H1 (cell line): ENCODE measurements at regions not wholly inside any gene's neighbourhood (a gene's known extent, or its start where the extent isn't known, plus 50 kb on each side); places are given as distances from the start of the nearest gene placed in this dataset.

Source experiments
- CTCF ChIA-PET: fragments of 300-600 bp; sonication (Branson Sonifier 250); formaldehyde crosslinking; loops from one replicate; lab custom pipeline; 2021; ENCODE audit not compliant: partially characterized antibody; lab: Charles Lee
- POLR2A ChIA-PET: fragments of 300-600 bp; sonication (Branson Sonifier 250); formaldehyde crosslinking; loops from one replicate; lab custom pipeline; 2021; ENCODE audit warnings: inconsistent platforms; ENCODE audit not compliant: partially characterized antibody; lab: Charles Lee
- DNase-seq, 2 experiments: peaks; one replicate each; pipeline versions ENCODE4 v3.0.0 to v3.0.0-alpha.2; 2010 to 2022; ENCODE audit warnings: low spot score in 2 of 2, low read depth in 1 of 2, mixed read lengths in 1 of 2
- FAIRE-seq: peaks from 2 replicates; lab custom pipeline; 2011; peaks lifted over from hg19 to GRCh38; lab: Jason Lieb, UNC
- H2AFZ ChIP-seq: 2 replicates; pipeline ENCODE4 v1.8.1; 2012; ENCODE audit warnings: low read length, inconsistent platforms
- H2AK5ac ChIP-seq: 2 replicates; pipeline ENCODE4 v1.6.1; 2013; ENCODE audit warnings: low read depth, low read length
- H2BK120ac ChIP-seq: replicated peaks from 2 replicates; pipeline ENCODE3; 2013; ENCODE audit warnings: low read depth, low read length, inconsistent platforms
- H2BK12ac ChIP-seq: 2 replicates; pipeline ENCODE4 v1.6.1; 2013; ENCODE audit warnings: low read depth, low read length
- H2BK15ac ChIP-seq: 2 replicates; pipeline ENCODE4 v1.6.1; 2013; ENCODE audit warnings: low read length
- H2BK20ac ChIP-seq: 2 replicates; pipeline ENCODE4 v1.6.1; 2013; ENCODE audit warnings: low read length
- H2BK5ac ChIP-seq: 2 replicates; pipeline ENCODE4 v1.6.1; 2013; ENCODE audit warnings: low read depth, low read length
- H3K14ac ChIP-seq: 2 replicates; pipeline ENCODE4 v1.6.1; 2013; ENCODE audit warnings: inconsistent platforms; ENCODE audit not compliant: insufficient read length
- H3K18ac ChIP-seq: 2 replicates; pipeline ENCODE4 v1.6.1; 2013; ENCODE audit warnings: low read length; ENCODE audit errors: extremely low read depth
- H3K23ac ChIP-seq: 2 replicates; pipeline ENCODE4 v1.6.1; 2013; ENCODE audit warnings: inconsistent platforms; ENCODE audit not compliant: insufficient read length
- H3K23me2 ChIP-seq: 2 replicates; pipeline ENCODE4 v1.6.1; 2013; ENCODE audit warnings: low read depth, low read length
- H3K27ac ChIP-seq: 2 replicates; pipeline ENCODE4 v1.6.1; 2011; ENCODE audit warnings: low read depth, low read length, inconsistent platforms
- H3K27me3 ChIP-seq, 4 experiments: replicated peaks in 1 of 4; 1 replicate in 1 of 4; 2 replicates in 3 of 4; pipeline versions ENCODE4 v1.6.1 to v1.8.1; 2011 to 2013; ENCODE audit warnings: low read length in 3 of 4, mild to moderate bottlenecking in 3 of 4, inconsistent platforms in 2 of 4, mixed read lengths in 2 of 4, moderate library complexity in 1 of 4; ENCODE audit not compliant: control insufficient read depth in 3 of 4, insufficient read depth in 3 of 4; ENCODE audit errors: extremely low read depth in 1 of 4
- H3K36me3 ChIP-seq, 4 experiments: 2 replicates each; pipeline versions ENCODE4 v1.6.1 to v1.8.1; 2011 to 2013; ENCODE audit warnings: mild to moderate bottlenecking in 4 of 4, low read length in 3 of 4, moderate library complexity in 2 of 4, control low read depth in 1 of 4, inconsistent platforms in 1 of 4; ENCODE audit not compliant: insufficient read depth in 4 of 4, control insufficient read depth in 2 of 4
- H3K4ac ChIP-seq: replicated peaks from 2 replicates; pipeline ENCODE3; 2013; ENCODE audit warnings: low read length, low read depth, mixed read lengths, inconsistent platforms; ENCODE audit not compliant: insufficient read length
- H3K4me1 ChIP-seq, 4 experiments: replicated peaks in 1 of 4; 1 replicate in 1 of 4; 2 replicates in 3 of 4; pipeline versions ENCODE4 v1.6.1 to v1.8.1; 2011 to 2013; ENCODE audit warnings: low read length in 3 of 4, inconsistent platforms in 2 of 4, mixed read lengths in 1 of 4; ENCODE audit not compliant: insufficient read depth in 4 of 4, control insufficient read depth in 3 of 4
- H3K4me2 ChIP-seq, 2 experiments: 2 replicates each; pipeline versions ENCODE4 v1.6.1 to v1.8.1; 2011 to 2013; ENCODE audit warnings: low read depth in 2 of 2, low read length in 2 of 2, control low read depth in 1 of 2, inconsistent platforms in 1 of 2, mild to moderate bottlenecking in 1 of 2; ENCODE audit not compliant: insufficient read depth in 1 of 2
- H3K4me3 ChIP-seq, 4 experiments: fragments of 200-600, 300-600 bp in 1 of 4; sonication (generic), shearing (Covaris generic), sonication (Bioruptor Twin) in 1 of 4; 2 replicates each; pipeline versions ENCODE4 v1.5.1 to v1.8.1; 2011 to 2016; ENCODE audit warnings: low read length in 4 of 4, low read depth in 3 of 4, control low read depth in 2 of 4, inconsistent platforms in 2 of 4, mild to moderate bottlenecking in 2 of 4, mixed read lengths in 1 of 4, moderate library complexity in 1 of 4; ENCODE audit not compliant: insufficient read depth in 2 of 4; ENCODE audit errors: extremely low read depth in 1 of 4
- H3K56ac ChIP-seq: replicated peaks from 2 replicates; pipeline ENCODE3; 2013; ENCODE audit warnings: low read depth, mild to moderate bottlenecking, mixed read lengths, low read length, inconsistent platforms; ENCODE audit not compliant: insufficient read length
- H3K79me1 ChIP-seq: 2 replicates; pipeline ENCODE4 v1.6.1; 2013; ENCODE audit warnings: low read depth, low read length, control low read depth
- H3K79me2 ChIP-seq, 2 experiments: 2 replicates each; pipeline versions ENCODE4 v1.6.1 to v1.8.1; 2012 to 2013; ENCODE audit warnings: low read length in 2 of 2, mild to moderate bottlenecking in 2 of 2, inconsistent platforms in 1 of 2; ENCODE audit not compliant: insufficient read depth in 2 of 2, control insufficient read depth in 1 of 2
- H3K9ac ChIP-seq, 4 experiments: replicated peaks in 1 of 4; 1 replicate in 1 of 4; 2 replicates in 3 of 4; pipeline versions ENCODE4 v1.6.1 to v1.8.1; 2011 to 2013; ENCODE audit warnings: low read depth in 3 of 4, low read length in 3 of 4, control low read depth in 2 of 4, mild to moderate bottlenecking in 2 of 4, moderate library complexity in 2 of 4, inconsistent platforms in 1 of 4; ENCODE audit errors: extremely low read depth in 1 of 4
- H3K9me3 ChIP-seq, 2 experiments: 2 replicates each; pipeline versions ENCODE4 v1.6.1 to v1.8.1; 2012 to 2013; ENCODE audit warnings: mild to moderate bottlenecking in 2 of 2, moderate library complexity in 2 of 2, control low read depth in 1 of 2, inconsistent platforms in 1 of 2, low read depth in 1 of 2, low read length in 1 of 2, mixed read lengths in 1 of 2; ENCODE audit not compliant: insufficient read depth in 2 of 2
- H4K20me1 ChIP-seq, 2 experiments: replicated peaks in 1 of 2; 2 replicates each; pipeline versions ENCODE3 to v1.8.1; 2011 to 2013; ENCODE audit warnings: inconsistent platforms in 2 of 2, low read length in 2 of 2, mild to moderate bottlenecking in 1 of 2; ENCODE audit not compliant: insufficient read depth in 2 of 2, control insufficient read depth in 1 of 2
- H4K5ac ChIP-seq: 2 replicates; pipeline ENCODE4 v1.6.1; 2013; ENCODE audit warnings: low read length, low read depth, mixed read lengths, inconsistent platforms; ENCODE audit not compliant: insufficient read length
- H4K8ac ChIP-seq: 2 replicates; pipeline ENCODE4 v1.8.0; 2013; ENCODE audit warnings: mild to moderate bottlenecking, moderate library complexity, low read length, inconsistent platforms; ENCODE audit not compliant: insufficient read depth; ENCODE audit errors: extremely low read depth
- H4K91ac ChIP-seq: replicated peaks from 2 replicates; pipeline ENCODE3; 2013; ENCODE audit warnings: low read length, mixed read lengths, inconsistent platforms; ENCODE audit not compliant: insufficient read length
- EP300 ChIP-seq, 2 experiments: IDR thresholded peaks; 1 replicate in 1 of 2; 2 replicates in 1 of 2; pipeline ENCODE4 v1.6.1; 2011 to 2012; ENCODE audit warnings: low read depth in 2 of 2, low read length in 2 of 2, mild to moderate bottlenecking in 2 of 2, borderline replicate concordance in 1 of 2, inconsistent platforms in 1 of 2, moderate library complexity in 1 of 2
- HDAC2 ChIP-seq, 2 experiments: fragments of 300-600 bp in 1 of 2; sonication (generic) in 1 of 2; IDR thresholded peaks; 2 replicates each; pipeline ENCODE4 v1.6.1; 2011 to 2012; ENCODE audit warnings: low read depth in 2 of 2, low read length in 2 of 2, mild to moderate bottlenecking in 2 of 2, moderate library complexity in 2 of 2, borderline replicate concordance in 1 of 2, inconsistent platforms in 1 of 2
- JUN ChIP-seq: IDR thresholded peaks from 2 replicates; pipeline ENCODE4 v1.6.1; 2011; ENCODE audit warnings: low read depth, mild to moderate bottlenecking, improper control_type of control experiment, low read length
- JUND ChIP-seq: IDR thresholded peaks from 2 replicates; pipeline ENCODE4 v1.6.1; 2011; ENCODE audit warnings: mild to moderate bottlenecking, improper control_type of control experiment, low read length
- KDM5A ChIP-seq: fragments of 200-600 bp; IDR thresholded peaks from 2 replicates; pipeline ENCODE4 v1.7.1; 2012; ENCODE audit warnings: mild to moderate bottlenecking, low read length, inconsistent platforms, mixed read lengths
- PHF8 ChIP-seq: fragments of 200-600 bp; sonication (generic); conservative IDR thresholded peaks from 2 replicates; pipeline ENCODE4 v1.7.1; 2012; ENCODE audit warnings: low read depth, mild to moderate bottlenecking, inconsistent platforms, low read length, moderate library complexity
- POLR2A ChIP-seq, 2 experiments: IDR thresholded peaks; 1 replicate in 1 of 2; 2 replicates in 1 of 2; pipeline ENCODE4 v1.6.1; 2011; ENCODE audit warnings: low read depth in 2 of 2, low read length in 2 of 2, mild to moderate bottlenecking in 2 of 2; ENCODE audit errors: control extremely low read depth in 1 of 2
- RFX5 ChIP-seq: IDR thresholded peaks from 2 replicates; pipeline ENCODE4 v1.6.1; 2011; ENCODE audit warnings: low read depth, low read length, improper control_type of control experiment, borderline replicate concordance
- TAF1 ChIP-seq: IDR thresholded peaks from 2 replicates; pipeline ENCODE4 v1.6.1; 2011; ENCODE audit warnings: mild to moderate bottlenecking, low read depth, low read length
- TBP ChIP-seq: IDR thresholded peaks from 2 replicates; pipeline ENCODE4 v1.6.1; 2011; ENCODE audit warnings: low read depth, low read length, improper control_type of control experiment
- TEAD4 ChIP-seq: IDR thresholded peaks from 2 replicates; pipeline ENCODE4 v1.6.1; 2012; ENCODE audit warnings: low read depth, low read length, inconsistent platforms, mixed read lengths
- YY1 ChIP-seq: IDR thresholded peaks from 2 replicates; pipeline ENCODE4 v1.6.1; 2011; ENCODE audit warnings: low read depth, mild to moderate bottlenecking, low read length
- WGBS, 2 experiments: shearing (Covaris generic) in 1 of 2; methylation state at CpG; one replicate each; pipeline versions ENCODE4 v1.1.6 to v1.1.7; 2013 to 2015; ENCODE audit warnings: low lambda C conversion rate in 2 of 2, mixed read lengths in 2 of 2, inconsistent platforms in 1 of 2, low coverage in 1 of 2, missing lambda C conversion rate in 1 of 2; ENCODE audit not compliant: insufficient replicate concordance in 2 of 2, insufficient coverage in 1 of 2, insufficient read length in 1 of 2; ENCODE audit errors: extremely low coverage in 1 of 2, missing lambda C conversion rate in 1 of 2; 5-methylcytosine and 5-hydroxymethylcytosine counted together
- TF ChIP-seq, protein P1 (sequence below): IDR thresholded peaks from 2 replicates; pipeline ENCODE4 v1.6.1; 2011; ENCODE audit warnings: low read depth, mild to moderate bottlenecking, low read length; ENCODE audit not compliant: insufficient read depth

DNA sequence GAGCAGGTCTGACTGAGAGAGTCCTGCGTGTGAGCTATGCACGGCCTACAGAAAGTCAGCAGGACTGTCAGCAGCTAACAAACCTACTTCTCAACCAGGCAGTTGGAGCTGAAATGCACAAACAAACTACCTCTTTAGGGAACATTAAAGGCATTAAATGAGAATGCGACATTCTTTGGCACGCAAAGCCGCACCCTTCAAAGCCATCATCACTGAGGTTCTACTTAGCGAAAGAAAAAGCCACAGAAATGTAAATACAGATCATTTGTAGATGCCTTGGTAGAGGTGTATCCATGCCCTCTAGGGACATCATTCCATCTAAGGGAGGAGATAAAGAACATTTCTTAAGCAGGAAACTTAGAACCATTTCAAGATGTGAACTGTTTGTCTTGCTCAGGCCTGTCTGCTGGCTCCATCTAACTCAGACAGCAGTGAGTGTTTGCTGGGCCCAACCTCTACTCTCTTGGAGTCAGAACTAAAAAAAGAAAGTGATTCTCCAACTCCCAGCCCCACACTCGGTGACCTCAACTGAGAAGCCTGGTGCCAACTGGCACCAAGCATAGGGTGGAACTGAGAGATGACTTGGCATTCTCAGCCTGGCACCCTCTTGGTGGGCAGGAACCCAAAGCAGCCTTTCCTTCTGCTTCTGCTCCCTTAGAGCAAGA is 63.5 kb upstream of the MBIP start:
- no peak overlapping the region for H4K91ac ChIP-seq
- no peak overlapping the region for H4K8ac ChIP-seq
- no peaks in the 10 kb centered on the region for H3K79me2 ChIP-seq
- H3K27ac ChIP-seq: no peak overlapping the region
- ChIA-PET POLR2A (no interaction called here), CTCF (interaction anchor here (4.1 kb wide), 1 partner anchor 10 kb away, joined by 19 read pairs; no protein-coding TSS in a partner anchor)
- no peak overlapping the region for H3K4me3 ChIP-seq
- H2BK20ac ChIP-seq: no peak overlapping the region
- H4K5ac ChIP-seq: no peak overlapping the region
- H3K4me2 ChIP-seq: no peak overlapping the region
- H2BK12ac ChIP-seq: no peak overlapping the region
- no peak overlapping the region for H3K4ac ChIP-seq
- H3K18ac ChIP-seq: no peak overlapping the region
- no peaks in the 10 kb centered on the region for H3K4me1 ChIP-seq
- H3K56ac ChIP-seq: no peak overlapping the region
- no peak overlapping the region for H2AK5ac ChIP-seq
- no peak overlapping the region for H3K23ac ChIP-seq
- DNase-seq: no peak
- H2BK120ac ChIP-seq: no peak overlapping the region
- no peak overlapping the region for H2BK5ac ChIP-seq
- TF ChIP-seq PHF8 (no peak), YY1 (no peak), JUN (no peak), EP300 (IDR thresholded peaks at IDR 0.05; ENCODE audit: borderline replicate concordance in 1 of 2, low read depth in 2 of 2, low read length in 2 of 2) (no peak), TBP (no peak), RFX5 (no peak), TEAD4 (no peak), POLR2A (IDR thresholded peaks at IDR 0.05; ENCODE audit: control extremely low read depth in 1 of 2, low read depth in 2 of 2, low read length in 2 of 2) (no peak), TAF1 (no peak), KDM5A (no peak), HDAC2 (IDR thresholded peaks at IDR 0.05; ENCODE audit: borderline replicate concordance in 1 of 2, low read depth in 2 of 2, low read length in 2 of 2) (no peak), JUND (no peak)
- TF ChIP-seq, protein P1, sequence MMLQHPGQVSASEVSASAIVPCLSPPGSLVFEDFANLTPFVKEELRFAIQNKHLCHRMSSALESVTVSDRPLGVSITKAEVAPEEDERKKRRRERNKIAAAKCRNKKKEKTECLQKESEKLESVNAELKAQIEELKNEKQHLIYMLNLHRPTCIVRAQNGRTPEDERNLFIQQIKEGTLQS: no peak
- H3K9ac ChIP-seq: no peak overlapping the region
- 94% methylated on average over 7 of the region's 7 CpGs; no CpG with 5 or more reads in 1 of the 2 experiments for WGBS, 2 experiments
- H3K79me1 ChIP-seq: no peaks in the 10 kb centered on the region
- H4K20me1 ChIP-seq: no peaks in the 10 kb centered on the region
- no peak overlapping the region for H2AFZ ChIP-seq
- H3K36me3 ChIP-seq: no peaks in the 10 kb centered on the region
- H2BK15ac ChIP-seq: no peak overlapping the region
- no peak overlapping the region for H3K14ac ChIP-seq
- no peaks in the 10 kb centered on the region for H3K27me3 ChIP-seq
- H3K23me2 ChIP-seq: no peaks in the 10 kb centered on the region
- H3K9me3 ChIP-seq: no peaks in the 10 kb centered on the region
- FAIRE-seq: no peak
